GM12892 (cell line): ENCODE measurements at regions not wholly inside any gene's neighbourhood (a gene's known extent, or its start where the extent isn't known, plus 50 kb on each side); places are given as distances from the start of the nearest gene placed in this dataset.

ENCODE experiments used
- DNase-seq: peaks from one replicate; pipeline ENCODE4 v3.0.0; 2011; ENCODE audit not compliant: insufficient read length
- FAIRE-seq: peaks from 2 replicates; lab custom pipeline; 2011; peaks lifted over from hg19 to GRCh38; lab: Jason Lieb, UNC
- POLR2A ChIP-seq: IDR thresholded peaks from 2 replicates; pipeline ENCODE4 v1.6.1; 2011; ENCODE audit warnings: low read depth, low read length, control low read depth
- POLR2AphosphoS5 ChIP-seq: IDR thresholded peaks from 2 replicates; pipeline ENCODE4 v1.6.1; 2011; ENCODE audit warnings: low read depth, low read length, control low read depth
- TAF1 ChIP-seq: IDR thresholded peaks from 2 replicates; pipeline ENCODE4 v1.6.1; 2011; ENCODE audit warnings: low read depth, mild to moderate bottlenecking, control low read depth, low read length, borderline replicate concordance

DNA sequence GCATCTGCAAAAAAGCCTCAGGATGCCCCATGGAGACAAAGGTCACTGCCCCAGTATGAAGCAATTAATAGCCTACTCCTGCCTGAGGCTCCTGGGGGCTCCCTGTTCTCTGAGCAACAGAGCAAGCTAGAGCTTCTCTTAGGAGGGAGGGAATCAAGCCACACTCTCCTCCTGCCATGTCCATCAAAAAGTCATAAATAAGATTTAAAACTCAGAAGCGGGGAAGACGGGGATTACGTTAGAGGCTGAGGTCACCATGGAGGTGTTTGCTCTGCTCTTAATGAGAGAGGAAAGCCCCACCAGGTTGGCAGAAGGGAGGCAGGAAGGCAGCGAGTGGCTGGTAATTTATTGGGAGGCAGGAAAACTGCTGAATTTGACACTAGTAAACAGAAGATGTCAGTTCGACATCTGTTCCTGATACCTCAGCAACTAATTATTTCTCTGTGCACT is 98.4 kb upstream of the TNR start:
- no peak for DNase-seq
- no peak for TF ChIP-seq POLR2A
- TF ChIP-seq POLR2AphosphoS5, result no peak
- no peak for TF ChIP-seq TAF1
- no peak for FAIRE-seq

DNA sequence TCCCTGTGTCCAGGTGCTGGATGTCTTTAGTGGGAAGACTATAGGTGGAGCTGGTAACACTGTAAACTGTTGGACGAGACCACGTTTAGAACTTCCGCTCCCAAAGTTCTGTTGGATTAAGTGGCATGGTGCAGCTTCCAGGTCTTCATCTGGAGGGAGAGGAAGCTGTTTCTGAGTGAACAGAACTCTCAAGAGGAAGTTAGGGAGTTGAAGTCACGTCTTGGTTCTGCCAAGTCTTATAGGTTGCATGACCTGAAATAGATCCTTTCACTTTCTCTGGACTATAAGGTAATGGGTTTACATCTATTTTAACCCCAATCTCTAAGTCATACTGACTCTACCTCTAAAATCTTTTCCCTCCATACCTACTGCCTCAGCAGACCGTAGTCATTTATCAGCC is 97.4 kb upstream of the TNR start:
- no peak for FAIRE-seq
- TF ChIP-seq POLR2AphosphoS5 (no peak), POLR2A (no peak), TAF1 (no peak)

GRCh38 chr1:175839779-175840669 is 96.6 kb upstream of the TNR start:
- FAIRE-seq (no peak), DNase-seq (no peak)
- TF ChIP-seq POLR2AphosphoS5 (no peak), TAF1 (no peak), POLR2A (no peak)

More for the DNA sequence above, 97.4 kb upstream of the TNR start:
- DNase-seq, result no peak

DNA sequence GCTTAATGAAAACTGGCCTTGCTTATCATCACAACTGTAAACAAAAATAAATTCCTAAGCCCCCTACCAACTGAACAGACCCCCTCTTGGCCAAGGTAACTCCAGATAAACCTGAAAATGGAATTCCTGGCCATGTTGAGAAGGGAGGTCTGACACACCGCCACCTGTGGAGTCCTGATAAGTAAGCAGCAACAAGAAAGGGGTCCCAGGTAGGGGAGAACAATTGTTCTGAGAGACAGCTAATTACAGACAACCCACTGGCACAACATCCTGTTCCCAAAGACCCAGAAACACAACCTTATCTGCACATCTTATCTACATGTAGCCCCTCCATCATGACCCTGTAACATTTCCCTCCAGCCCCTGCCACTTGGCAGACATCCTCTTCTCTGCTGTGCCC is 91.2 kb upstream of the TNR start:
- DNase-seq, result no peak
- no peak for FAIRE-seq
- TF ChIP-seq POLR2AphosphoS5 (no peak), POLR2A (no peak), TAF1 (no peak)

DNA sequence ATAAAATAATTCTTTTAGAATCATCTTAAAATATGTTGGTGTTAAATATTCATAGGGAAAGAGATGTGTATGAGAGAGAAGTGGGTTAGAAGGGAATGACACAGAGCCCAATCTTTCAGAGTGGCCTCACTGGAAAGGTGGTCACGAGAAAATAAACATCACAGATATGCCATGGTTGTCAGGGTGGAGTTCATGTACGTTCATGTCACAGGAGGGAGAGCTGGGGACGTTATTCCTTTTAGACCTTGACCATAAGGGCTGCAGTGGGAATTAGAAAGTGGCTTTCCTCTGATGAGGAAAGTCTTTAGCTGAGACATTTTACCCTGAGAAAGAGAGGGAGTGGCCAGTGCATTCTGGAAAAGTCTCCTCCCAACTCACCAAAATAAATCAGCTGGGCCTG is 90.6 kb upstream of the TNR start:
- FAIRE-seq, result no peak
- no peak for DNase-seq
- TF ChIP-seq TAF1 (no peak), POLR2AphosphoS5 (no peak), POLR2A (no peak)

- TF ChIP-seq POLR2A, result no peak
- DNase-seq (no peak), FAIRE-seq (no peak)
Observed at GRCh38 chr1:175833502-175833901, 90.1 kb upstream of the TNR start.

DNA sequence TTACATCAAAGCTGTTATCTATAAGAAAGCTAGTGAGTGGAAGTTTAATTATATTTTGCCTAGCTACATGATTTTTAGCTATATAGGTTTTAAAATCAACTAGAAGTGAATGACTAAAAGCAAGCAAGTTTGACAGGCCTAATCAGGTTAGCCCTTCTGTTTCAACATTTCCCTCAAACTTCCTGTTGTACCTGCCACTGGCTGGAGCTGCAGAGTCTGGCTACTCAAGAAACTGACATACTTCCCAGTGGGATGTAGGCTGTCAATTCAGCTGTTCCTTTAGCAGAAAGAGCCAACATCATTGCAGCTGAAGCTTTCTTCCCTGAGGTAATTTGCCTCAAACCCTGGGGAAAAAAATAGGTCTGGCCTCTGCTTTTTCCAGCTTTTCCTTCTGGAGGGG is 87.1 kb upstream of the TNR start:
- FAIRE-seq (no peak), DNase-seq (no peak)
- TF ChIP-seq POLR2A (no peak), POLR2AphosphoS5 (no peak), TAF1 (no peak)

GRCh38 chr1:175829845-175830244 is 86.5 kb upstream of the TNR start:
- TF ChIP-seq TAF1, result no peak
- FAIRE-seq (no peak), DNase-seq (no peak)

DNA sequence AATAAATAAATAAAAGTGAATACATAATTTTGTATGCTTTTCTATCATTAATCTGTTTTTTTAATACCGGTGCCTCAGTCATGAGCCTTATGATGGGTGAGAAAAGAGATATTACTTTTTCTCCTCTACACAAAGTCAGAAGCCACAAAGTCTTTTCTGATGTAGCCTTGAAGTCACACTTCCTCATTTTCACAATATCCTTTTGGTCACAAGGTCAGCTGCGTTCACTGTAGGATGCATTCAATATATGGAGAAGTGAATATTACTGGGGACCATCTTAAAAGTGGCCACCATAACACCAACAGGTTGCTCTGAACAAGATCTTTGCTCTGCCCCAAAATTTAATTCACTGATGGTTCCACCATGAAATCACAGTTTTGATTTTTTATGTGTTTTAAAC is 83.3 kb upstream of the TNR start:
- FAIRE-seq (no peak), DNase-seq (no peak)
- no peak for TF ChIP-seq POLR2AphosphoS5
- TF ChIP-seq POLR2A, result no peak
- TF ChIP-seq TAF1, result no peak

- FAIRE-seq (peak; percentile 73), DNase-seq (no peak)
- TF ChIP-seq TAF1 (no peak), POLR2A (no peak), POLR2AphosphoS5 (no peak)
Observed at GRCh38 chr1:175824079-175824478, 80.7 kb upstream of the TNR start.

DNA sequence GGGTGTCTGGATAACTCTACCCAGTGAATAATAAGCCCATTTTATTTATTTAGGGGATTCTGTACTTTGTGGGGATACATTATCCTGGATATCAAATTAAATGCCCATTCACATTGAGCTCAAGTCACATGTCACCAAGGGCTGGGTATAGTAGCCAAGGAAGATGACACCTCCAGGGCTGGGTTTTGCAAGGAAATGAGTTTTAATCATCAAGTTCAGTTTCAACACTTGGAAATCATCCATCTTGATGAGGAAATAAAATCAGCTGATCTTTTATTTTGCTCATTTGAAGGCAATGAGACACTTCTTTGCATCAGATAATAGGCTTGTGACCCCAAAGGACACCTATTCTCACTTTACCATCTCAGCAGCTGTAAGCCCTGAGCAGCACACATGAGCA is 80.0 kb upstream of the TNR start:
- no peak for DNase-seq
- no peak for FAIRE-seq
- no peak for TF ChIP-seq TAF1
- TF ChIP-seq POLR2AphosphoS5, result no peak
- no peak for TF ChIP-seq POLR2A

DNA sequence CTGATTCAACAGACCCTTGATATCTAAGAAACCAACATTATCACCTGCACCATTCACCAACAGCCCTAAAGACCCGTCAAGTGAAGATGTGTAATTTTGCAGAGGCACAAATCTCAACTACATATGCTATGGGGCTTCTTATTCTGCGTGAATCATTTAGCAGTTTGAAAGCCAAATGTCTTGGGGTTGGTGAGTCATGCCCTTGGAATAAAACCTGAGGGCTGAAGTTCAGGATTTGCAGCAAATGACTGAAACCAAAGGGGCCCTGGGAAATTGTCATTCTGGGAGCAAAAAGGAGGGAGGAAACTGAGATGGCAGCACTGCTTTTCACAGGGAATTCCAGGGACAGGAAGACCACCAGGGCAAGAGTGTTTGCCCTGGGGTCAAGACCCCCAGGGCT is 79.2 kb upstream of the TNR start:
- TF ChIP-seq POLR2AphosphoS5 (no peak), TAF1 (no peak), POLR2A (no peak)
- FAIRE-seq (no peak), DNase-seq (no peak)
